ENCODE measurements at regions not wholly inside any gene's neighbourhood (a gene's known extent, or its start where the extent isn't known, plus 50 kb on each side); places are given as distances from the start of the nearest gene placed in this dataset.

DNA sequence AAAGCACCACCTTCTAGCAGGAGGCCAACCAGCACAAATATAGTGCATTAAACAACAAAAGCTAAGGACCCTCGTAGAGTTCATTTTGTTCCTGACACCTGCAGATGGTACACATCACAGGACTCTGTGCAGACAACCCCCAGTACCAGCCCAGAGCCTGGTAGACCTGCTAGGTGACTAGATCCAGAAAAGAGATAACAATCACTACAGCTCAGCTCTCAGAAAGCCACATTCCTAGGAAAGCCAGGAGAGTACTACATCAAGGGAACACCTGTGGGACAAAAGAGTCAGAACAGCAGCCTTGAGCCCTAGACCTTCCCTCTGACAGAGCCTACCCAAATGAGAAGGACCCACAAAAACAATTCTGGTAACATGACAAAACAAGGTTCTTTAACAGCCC lies 344.7 kb upstream of the PTBP2 start:
- Histone ChIP-seq H3K4me3 (replicated peaks in 1 of 3; ENCODE audit: insufficient read depth in 1 of 3, low read depth in 1 of 3, low read length in 3 of 3) (no peak overlapping the region), H3K4me2 (ENCODE audit: insufficient read depth, low read length) (no peak overlapping the region), H3K9me1 (replicated peaks; ENCODE audit: control insufficient read depth, extremely low read depth, insufficient read depth, low read length) (no peaks in the 10 kb centered on the region), H3K27me3 (ENCODE audit: control insufficient read depth in 2 of 2, insufficient read depth in 2 of 2, low read length in 2 of 2) (no peaks in the 10 kb centered on the region), H2AFZ (ENCODE audit: low read depth, low read length) (no peak overlapping the region), H3K36me3 (ENCODE audit: control insufficient read depth in 2 of 2, extremely low read depth in 1 of 2, insufficient read depth in 2 of 2, low read length in 2 of 2) (no peaks in the 10 kb centered on the region), H3K4me1 (ENCODE audit: control insufficient read depth, extremely low read depth, insufficient read depth, low read length) (peaks cover 14% of the 10 kb centered on the region), H4K20me1 (replicated peaks; ENCODE audit: control insufficient read depth, extremely low read depth, insufficient read depth, low read length) (no peaks in the 10 kb centered on the region), H3K79me2 (ENCODE audit: control insufficient read depth, insufficient read depth, low read length) (no peaks in the 10 kb centered on the region), H3K27ac (ENCODE audit: insufficient read depth, low read depth, low read length) (no peak overlapping the region), H3K9ac (replicated peaks; ENCODE audit: extremely low read depth, insufficient read depth, low read length) (no peak overlapping the region), H3K9me3 (replicated peaks; ENCODE audit: control insufficient read depth, insufficient read depth, low read length) (no peaks in the 10 kb centered on the region)
- ChIA-PET POLR2A (no interaction called here), CTCF (interaction anchor here (1.0 kb wide), 1 partner anchor 140 kb away, joined by 7 read pairs; no protein-coding TSS in a partner anchor)
- dilution Hi-C loops (cut with MboI; ENCODE audit: extremely low pct_ligation_motif_present, low sequenced_read_pairs): no loop called here
- intact Hi-C loops (cut with micrococcal nuclease): loop anchor here (10.0 kb wide), 1 partner anchor 428 kb away; no protein-coding TSS in a partner anchor
- BruUV-seq (replicated peaks): no TSS peak
- no peak for TF ChIP-seq POLR2A (IDR thresholded peaks at IDR 0.05; ENCODE audit: low read depth, low read length)
- TF ChIP-seq MAX (IDR thresholded peaks at IDR 0.05; ENCODE audit: insufficient read depth, insufficient read length): no peak
- TF ChIP-seq EZH2 (IDR thresholded peaks at IDR 0.05; ENCODE audit: borderline replicate concordance, low read depth, low read length, severe bottlenecking): no peak
- TF ChIP-seq GATA2 (IDR thresholded peaks at IDR 0.05; ENCODE audit: insufficient read depth, insufficient read length, low read depth, low read length): no peak
- TF ChIP-seq CTCF (IDR thresholded peaks at IDR 0.05; ENCODE audit: extremely low read depth in 1 of 2, insufficient read depth in 1 of 2, low read depth in 1 of 2, low read length in 2 of 2): no peak
- TF ChIP-seq JUN (IDR thresholded peaks at IDR 0.05; ENCODE audit: borderline replicate concordance, insufficient read depth, insufficient read length, low read depth): no peak
- TF ChIP-seq MYC (IDR thresholded peaks at IDR 0.05; ENCODE audit: low read depth, low read length): no peak
- no peak for TF ChIP-seq POLR2AphosphoS5 (IDR thresholded peaks at IDR 0.05; ENCODE audit: insufficient read depth, low read depth, low read length)
- no peak for TF ChIP-seq FOS (IDR thresholded peaks at IDR 0.05; ENCODE audit: borderline replicate concordance, insufficient read depth, low read length)
- DNase-seq (ENCODE audit: low read depth, low spot score) (no peak), FAIRE-seq (no peak)

Measured in endothelial cell of umbilical vein (primary cell).